Activated CD8-positive, alpha-beta T cell treated with anti-CD3 and anti-CD28 coated beads for 36 hours (primary cell): ENCODE measurements at regions not wholly inside any gene's neighbourhood (a gene's known extent, or its start where the extent isn't known, plus 50 kb on each side); places are given as distances from the start of the nearest gene placed in this dataset.

Experiments used
- ATAC-seq: fragments of 200-7000 bp; cut with Tn5 transposase; one replicate; pipeline ENCODE4 v1.10.0; 2021; ENCODE audit warnings: mild to moderate bottlenecking, moderate library complexity
- CTCF ChIA-PET: fragments of 350-600 bp; sonication (Branson Sonifier 250); formaldehyde crosslinking; loops from one replicate; lab custom pipeline; 2021; ENCODE audit warnings: antibody characterized with exemption; lab: Charles Lee
- POLR2A ChIA-PET: fragments of 350-600 bp; sonication (Branson Sonifier 250); formaldehyde crosslinking; loops from one replicate; lab custom pipeline; 2021; ENCODE audit warnings: antibody characterized with exemption; lab: Charles Lee
- DNase-seq: peaks from one replicate; pipeline ENCODE4 v3.0.0-alpha.2; 2020
- H3K27ac Mint-ChIP-seq: one replicate; pipeline ENCODE4 v1.8.0; 2021; ENCODE audit warnings: mild to moderate bottlenecking, mixed read lengths
- H3K27me3 Mint-ChIP-seq: one replicate; pipeline ENCODE4 v1.8.0; 2021; ENCODE audit warnings: mixed read lengths
- H3K36me3 Mint-ChIP-seq: one replicate; pipeline ENCODE4 v1.8.0; 2021; ENCODE audit warnings: low read depth, mixed read lengths
- H3K4me1 Mint-ChIP-seq: one replicate; pipeline ENCODE4 v1.8.0; 2021; ENCODE audit warnings: low read depth, mixed read lengths
- H3K4me3 Mint-ChIP-seq: one replicate; pipeline ENCODE4 v1.8.0; 2021; ENCODE audit warnings: mild to moderate bottlenecking, moderate library complexity, mixed read lengths
- H3K9me3 Mint-ChIP-seq: one replicate; pipeline ENCODE4 v1.8.0; 2021; ENCODE audit warnings: mixed read lengths
- CTCF ChIP-seq: fragments of 200-600 bp; IDR thresholded peaks from one replicate; pipeline ENCODE4 v1.8.0; 2022; ENCODE audit warnings: antibody characterized with exemption, mild to moderate bottlenecking
- intact Hi-C: fragments of 100-400 bp; cut with micrococcal nuclease; formaldehyde crosslinking; loops from one replicate; pipeline ENCODE4 v1.10.0; 2022

GRCh38 chr18:7370375-7370774, 139.5 kb downstream of the LRRC30 start:
- intact Hi-C loops: no loop called here

GRCh38 chr18:7370802-7371201, 139.9 kb downstream of the LRRC30 start:
- no peak for ATAC-seq
- Mint-ChIP-seq H3K27me3 (peaks cover 2% of the 10 kb centered on the region), H3K36me3 (no peaks in the 10 kb centered on the region), H3K4me3 (no peak overlapping the region), H3K4me1 (no peaks in the 10 kb centered on the region), H3K9me3 (peaks cover 6% of the 10 kb centered on the region), H3K27ac (no peak overlapping the region)
- no peak for DNase-seq
- intact Hi-C loops: no loop called here
- ChIA-PET CTCF (no interaction called here), POLR2A (no interaction called here)
- no peak for TF ChIP-seq CTCF

More at GRCh38 chr18:7370375-7370774, 139.5 kb downstream of the LRRC30 start:
- H3K4me3 Mint-ChIP-seq: no peak overlapping the region
- peaks cover 4% of the 10 kb centered on the region for H3K9me3 Mint-ChIP-seq
- ATAC-seq (no peak), DNase-seq (no peak)
- CTCF ChIA-PET: no interaction called here
- H3K27ac Mint-ChIP-seq: no peak overlapping the region
- peaks cover 2% of the 10 kb centered on the region for H3K27me3 Mint-ChIP-seq
- no peak for TF ChIP-seq CTCF
- H3K4me1 Mint-ChIP-seq: no peaks in the 10 kb centered on the region
- POLR2A ChIA-PET: no interaction called here
- H3K36me3 Mint-ChIP-seq: no peaks in the 10 kb centered on the region

GRCh38 chr18:7373441-7373840, 142.6 kb downstream of the LRRC30 start:
- Mint-ChIP-seq H3K4me3 (no peak overlapping the region), H3K4me1 (no peaks in the 10 kb centered on the region), H3K27ac (no peak overlapping the region), H3K9me3 (peaks cover 6% of the 10 kb centered on the region), H3K27me3 (peaks cover 2% of the 10 kb centered on the region), H3K36me3 (no peaks in the 10 kb centered on the region)
- TF ChIP-seq CTCF: no peak
- no peak for DNase-seq
- ChIA-PET POLR2A (no interaction called here), CTCF (no interaction called here)
- no peak for ATAC-seq
- intact Hi-C loops: no loop called here

GRCh38 chr18:7381307-7381706, 150.4 kb downstream of the LRRC30 start:
- H3K27ac Mint-ChIP-seq: no peak overlapping the region
- H3K9me3 Mint-ChIP-seq: peaks cover 2% of the 10 kb centered on the region
- ChIA-PET POLR2A (no interaction called here), CTCF (no interaction called here)
- DNase-seq (no peak), ATAC-seq (no peak)
- H3K36me3 Mint-ChIP-seq: no peaks in the 10 kb centered on the region
- H3K4me3 Mint-ChIP-seq: no peak overlapping the region
- no peaks in the 10 kb centered on the region for H3K27me3 Mint-ChIP-seq
- intact Hi-C loops: no loop called here
- TF ChIP-seq CTCF: no peak
- no peaks in the 10 kb centered on the region for H3K4me1 Mint-ChIP-seq

- no peaks in the 10 kb centered on the region for H3K27me3 Mint-ChIP-seq
- peaks cover 2% of the 10 kb centered on the region for H3K9me3 Mint-ChIP-seq
- no peaks in the 10 kb centered on the region for H3K4me1 Mint-ChIP-seq
- intact Hi-C loops: no loop called here
- no peak for ATAC-seq
- no peak for TF ChIP-seq CTCF
- no peak overlapping the region for H3K27ac Mint-ChIP-seq
- H3K4me3 Mint-ChIP-seq: no peak overlapping the region
- POLR2A ChIA-PET: no interaction called here
- DNase-seq: no peak
- H3K36me3 Mint-ChIP-seq: no peaks in the 10 kb centered on the region
- CTCF ChIA-PET: no interaction called here
Measured at GRCh38 chr18:7382328-7383001, 151.6 kb downstream of the LRRC30 start.
